OCI-LY7 (cell line): ENCODE measurements at regions not wholly inside any gene's neighbourhood (a gene's known extent, or its start where the extent isn't known, plus 50 kb on each side); places are given as distances from the start of the nearest gene placed in this dataset.

Experiments used
- BruUV-seq: library from RNA; stranded (reverse); fragments of 400-500 nt; replicated peaks from 2 replicates; lab custom pipeline; 2021; lab: Mats Ljungman, UMichigan
- CTCF ChIA-PET: fragments of 300-600 bp; sonication (Branson Sonifier 250); formaldehyde crosslinking; loops from one replicate; lab custom pipeline; 2022; ENCODE audit warnings: antibody characterized with exemption; ENCODE audit not compliant: unreplicated experiment; lab: Charles Lee
- POLR2A ChIA-PET: fragments of 300-600 bp; sonication (Branson Sonifier 250); formaldehyde crosslinking; loops from one replicate; lab custom pipeline; 2022; ENCODE audit warnings: antibody characterized with exemption; lab: Charles Lee
- DNase-seq: peaks from one replicate; pipeline ENCODE4 v3.0.0-alpha.2; 2015; ENCODE audit warnings: low spot score
- H2AFZ ChIP-seq: fragments of 200-600 bp; sonication (generic), shearing (Covaris generic); 2 replicates; pipeline ENCODE4 v1.6.1; 2014; ENCODE audit warnings: mild to moderate bottlenecking, antibody characterized with exemption, low read length, moderate library complexity
- H3K27ac ChIP-seq: fragments of 200-600 bp; sonication (generic); 2 replicates; pipeline ENCODE4 v1.5.1; 2014; ENCODE audit warnings: mixed run types, low read depth, mild to moderate bottlenecking, moderate library complexity, low read length, inconsistent platforms; ENCODE audit not compliant: poor library complexity, severe bottlenecking
- H3K36me3 ChIP-seq: fragments of 200-600 bp; sonication (generic); 2 replicates; pipeline ENCODE4 v1.6.1; 2014; ENCODE audit warnings: mild to moderate bottlenecking, antibody characterized with exemption, low read length, moderate library complexity, mixed read lengths; ENCODE audit not compliant: insufficient read depth
- H3K4me1 ChIP-seq: fragments of 200-600 bp; sonication (generic); 2 replicates; pipeline ENCODE4 v1.5.1; 2014; ENCODE audit warnings: mild to moderate bottlenecking, low read length; ENCODE audit not compliant: insufficient read depth, poor library complexity, severe bottlenecking
- H3K4me2 ChIP-seq: fragments of 200-600 bp; sonication (generic); 2 replicates; pipeline ENCODE4 v1.6.1; 2014; ENCODE audit warnings: mild to moderate bottlenecking, low read length
- H3K4me3 ChIP-seq: fragments of 200-600 bp; sonication (generic); 2 replicates; pipeline ENCODE4 v1.5.1; 2014; ENCODE audit warnings: mild to moderate bottlenecking, low read depth, low read length; ENCODE audit not compliant: poor library complexity, severe bottlenecking
- H3K79me2 ChIP-seq: fragments of 200-600 bp; sonication (generic); 2 replicates; pipeline ENCODE4 v1.6.1; 2016; ENCODE audit warnings: low read depth, mild to moderate bottlenecking, low read length, moderate library complexity, mixed read lengths; ENCODE audit not compliant: insufficient read depth
- H3K9me2 ChIP-seq: fragments of 200-600 bp; sonication (generic); 2 replicates; pipeline ENCODE4 v1.6.1; 2016; ENCODE audit warnings: mild to moderate bottlenecking, low read length, mixed read lengths; ENCODE audit not compliant: insufficient read depth
- H3K9me3 ChIP-seq: fragments of 200-600 bp; sonication (generic); 2 replicates; pipeline ENCODE4 v1.6.1; 2014; ENCODE audit warnings: mild to moderate bottlenecking, mixed run types, low read length, mixed read lengths
- H4K20me1 ChIP-seq: fragments of 200-600 bp; sonication (generic); 2 replicates; pipeline ENCODE4 v1.6.1; 2014; ENCODE audit warnings: mild to moderate bottlenecking, antibody characterized with exemption, low read length, moderate library complexity, mixed read lengths; ENCODE audit not compliant: insufficient read depth
- CTCF ChIP-seq: fragments of 200-600 bp; sonication (generic); conservative IDR thresholded peaks from 2 replicates; pipeline ENCODE4 v1.5.1; 2014; ENCODE audit warnings: mild to moderate bottlenecking, antibody characterized with exemption, low read length, moderate library complexity, mixed read lengths
- EZH2phosphoT487 ChIP-seq: fragments of 200-600 bp; sonication (generic); IDR thresholded peaks from 2 replicates; pipeline ENCODE4 v1.6.1; 2018; ENCODE audit warnings: low read depth, borderline replicate concordance, mild to moderate bottlenecking, mixed run types, antibody characterized with exemption, low read length, moderate library complexity, mixed read lengths
- intact Hi-C: fragments of 100-400 bp; cut with micrococcal nuclease; formaldehyde crosslinking; loops from one replicate; pipeline ENCODE4 v1.10.0; 2022; ENCODE audit not compliant: unreplicated experiment

- BruUV-seq = no TSS peak
These were observed 149.9 kb downstream of the TMX3 start for GRCh38 chr18:68564961-68565360.

GRCh38 chr18:68564351-68564750 lies 150.6 kb downstream of the TMX3 start:
- H3K4me1 ChIP-seq = no peaks in the 10 kb centered on the region
- H2AFZ ChIP-seq = no peak overlapping the region
- no peaks in the 10 kb centered on the region for H3K79me2 ChIP-seq
- TF ChIP-seq CTCF = no peak
- TF ChIP-seq EZH2phosphoT487 = no peak
- no peak overlapping the region for H3K27ac ChIP-seq
- H4K20me1 ChIP-seq = no peaks in the 10 kb centered on the region
- intact Hi-C loops = no loop called here
- H3K4me2 ChIP-seq = no peak overlapping the region
- BruUV-seq = no TSS peak
- DNase-seq = no peak
- no peak overlapping the region for H3K4me3 ChIP-seq
- no peaks in the 10 kb centered on the region for H3K9me3 ChIP-seq
- ChIA-PET CTCF (no interaction called here), POLR2A (no interaction called here)
- no peaks in the 10 kb centered on the region for H3K36me3 ChIP-seq
- no peaks in the 10 kb centered on the region for H3K9me2 ChIP-seq

More at GRCh38 chr18:68564961-68565360, 149.9 kb downstream of the TMX3 start:
- no peaks in the 10 kb centered on the region for H3K79me2 ChIP-seq
- ChIA-PET POLR2A (interaction anchor here (0.7 kb wide), 1 partner anchor 1169 kb away, joined by 3 read pairs; no protein-coding TSS in a partner anchor), CTCF (no interaction called here)
- TF ChIP-seq CTCF (no peak), EZH2phosphoT487 (no peak)
- no peak overlapping the region for H3K27ac ChIP-seq
- H3K36me3 ChIP-seq = no peaks in the 10 kb centered on the region
- no peaks in the 10 kb centered on the region for H3K9me2 ChIP-seq
- no peak overlapping the region for H2AFZ ChIP-seq
- no peaks in the 10 kb centered on the region for H3K9me3 ChIP-seq
- intact Hi-C loops = no loop called here
- no peak for DNase-seq
- H3K4me1 ChIP-seq = no peaks in the 10 kb centered on the region
- H3K4me3 ChIP-seq = no peak overlapping the region
- H3K4me2 ChIP-seq = no peak overlapping the region
- H4K20me1 ChIP-seq = no peaks in the 10 kb centered on the region

- no peaks in the 10 kb centered on the region for H4K20me1 ChIP-seq
- H3K79me2 ChIP-seq = no peaks in the 10 kb centered on the region
- no peak overlapping the region for H3K27ac ChIP-seq
- H3K36me3 ChIP-seq = no peaks in the 10 kb centered on the region
- POLR2A ChIA-PET = no interaction called here
- TF ChIP-seq EZH2phosphoT487 (no peak), CTCF (no peak)
- H3K4me2 ChIP-seq = no peak overlapping the region
- H3K4me3 ChIP-seq = no peak overlapping the region
- BruUV-seq = no TSS peak
- no peaks in the 10 kb centered on the region for H3K9me2 ChIP-seq
- H3K4me1 ChIP-seq = no peaks in the 10 kb centered on the region
- H2AFZ ChIP-seq = no peak overlapping the region
- CTCF ChIA-PET = no interaction called here
- no peak for DNase-seq
- intact Hi-C loops = no loop called here
- no peaks in the 10 kb centered on the region for H3K9me3 ChIP-seq
These were observed 154.8 kb downstream of the TMX3 start for GRCh38 chr18:68560128-68560527.
